SKM-1 (cell line): ENCODE measurements at regions not wholly inside any gene's neighbourhood (a gene's known extent, or its start where the extent isn't known, plus 50 kb on each side); places are given as distances from the start of the nearest gene placed in this dataset.
"Not testable (repeated sequence)": the region's sequence is repeated elsewhere in the genome, so short reads cannot be mapped to it uniquely, and the experiment has no call there.

Experiments used
- DNase-seq: peaks from one replicate; lab custom pipeline; 2025; ENCODE audit not compliant: unreplicated experiment; lab: John Stamatoyannopoulos, UW

DNA sequence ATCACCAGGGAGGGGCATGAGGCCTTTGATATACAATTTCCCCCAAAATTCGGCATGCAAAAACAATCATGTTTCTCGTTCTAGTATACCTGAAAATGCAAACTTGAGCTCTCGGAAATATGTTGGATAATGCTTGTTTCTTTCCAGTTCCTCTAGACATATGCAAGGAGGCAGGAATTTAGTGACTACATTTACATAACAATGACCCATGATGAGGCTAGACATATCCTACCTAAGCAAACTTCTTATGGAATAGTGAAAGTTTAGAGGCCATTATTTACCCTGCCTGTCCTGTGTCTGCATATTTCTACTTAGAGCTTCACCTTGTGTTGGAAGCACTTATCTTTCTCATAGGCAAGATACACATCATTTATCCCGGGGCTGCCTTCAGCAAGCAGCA is 514.6 kb downstream of the KCNJ2 start:
- no peak for DNase-seq

DNA sequence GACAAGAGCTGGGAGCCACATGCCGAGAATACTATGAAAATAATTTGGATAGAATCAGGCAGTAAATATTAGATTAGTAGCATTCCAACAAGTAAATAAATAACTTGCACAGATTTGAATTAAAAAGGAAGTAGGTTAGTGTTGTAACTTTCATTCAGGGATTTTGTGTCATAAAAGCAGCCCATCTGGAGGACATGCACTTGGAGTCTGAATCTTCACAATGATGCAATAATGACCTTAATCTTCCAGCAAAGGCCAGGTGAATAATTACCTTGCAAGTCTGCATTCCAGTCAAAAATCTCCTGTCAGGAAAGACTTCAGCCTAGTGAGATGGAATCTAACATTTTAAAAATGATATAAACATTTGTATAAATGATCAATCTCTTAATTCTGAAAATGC is 518.1 kb downstream of the KCNJ2 start:
- DNase-seq, result no peak

- DNase-seq, result no peak
Measured at GRCh38 chr17:70691150-70691549, 521.8 kb downstream of the KCNJ2 start.

DNA sequence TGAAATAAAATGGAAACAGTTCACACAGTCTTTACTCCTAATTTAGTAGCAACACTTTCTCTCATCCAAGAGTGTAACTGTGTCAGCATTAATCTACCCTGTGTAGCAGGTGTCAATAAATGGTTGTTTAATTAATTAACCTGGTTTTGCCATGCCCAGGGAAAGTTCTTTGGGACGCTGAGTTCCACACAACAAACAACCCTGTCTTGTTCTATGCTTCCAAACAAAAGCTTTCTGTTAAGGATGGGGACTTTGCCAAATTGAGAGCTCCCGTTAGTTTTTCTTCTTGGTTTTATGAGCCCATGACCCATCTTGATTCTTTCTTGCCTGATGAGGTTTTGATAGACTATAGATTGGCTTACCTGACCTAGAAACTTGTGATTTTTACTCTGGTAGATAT is 530.1 kb downstream of the KCNJ2 start:
- no peak for DNase-seq

- DNase-seq, result no peak
Measured at GRCh38 chr17:70702683-70703255, 533.4 kb downstream of the KCNJ2 start.

GRCh38 chr17:70709596-70709995 is 540.3 kb downstream of the KCNJ2 start:
- no peak for DNase-seq

GRCh38 chr17:70713694-70714093 is 544.4 kb downstream of the KCNJ2 start:
- no peak for DNase-seq

- DNase-seq, result no peak
Measured at GRCh38 chr17:70716551-70716950, 547.2 kb downstream of the KCNJ2 start.

- DNase-seq, result no peak
Measured at GRCh38 chr17:70717042-70717441, 547.7 kb downstream of the KCNJ2 start.

DNA sequence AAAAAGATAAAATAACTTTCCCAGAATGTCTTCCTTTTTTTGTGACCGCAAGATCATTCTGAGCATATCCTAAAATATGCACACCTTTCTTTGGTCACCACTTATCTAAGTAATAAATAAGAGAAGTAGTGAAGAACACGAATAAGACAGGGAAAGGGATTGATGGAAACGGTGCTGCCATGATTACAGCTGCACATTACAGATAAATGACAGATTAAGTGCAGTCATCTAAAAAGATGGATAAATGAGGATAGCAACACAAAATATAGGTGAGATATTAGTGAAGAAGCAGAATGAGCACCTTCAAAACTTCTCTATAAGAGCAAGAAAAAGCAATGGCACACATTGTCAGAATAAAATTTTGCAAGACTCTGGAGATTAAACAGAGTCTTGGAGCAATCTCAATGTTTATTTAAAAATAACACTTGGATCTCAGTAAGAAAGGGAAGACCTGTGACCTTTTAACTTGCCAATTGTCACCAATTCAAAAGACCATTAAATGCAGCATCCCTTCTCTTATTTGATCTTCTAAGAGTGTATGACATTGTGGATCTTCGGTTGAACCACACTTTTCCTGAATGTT is 567.1 kb downstream of the KCNJ2 start:
- no peak for DNase-seq

DNA sequence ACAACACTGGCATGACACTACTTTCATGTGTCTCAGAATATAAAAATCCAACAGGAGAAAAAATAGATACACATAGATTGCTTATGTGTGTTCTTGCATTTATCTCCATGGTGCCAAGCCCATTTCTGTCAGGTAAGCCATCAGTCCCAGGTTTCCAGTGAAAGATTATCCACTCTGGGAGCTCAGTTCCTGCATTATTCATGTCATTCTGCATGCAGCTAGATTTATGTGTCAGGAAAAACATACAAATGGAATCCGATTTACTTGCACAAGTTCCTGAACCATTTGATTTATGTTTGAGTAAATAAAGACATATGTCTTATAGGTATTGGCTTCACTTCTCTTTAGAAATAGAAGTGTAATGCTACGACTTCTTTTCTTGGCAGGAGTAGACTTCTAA is 569.7 kb downstream of the KCNJ2 start:
- DNase-seq, result no peak

DNA sequence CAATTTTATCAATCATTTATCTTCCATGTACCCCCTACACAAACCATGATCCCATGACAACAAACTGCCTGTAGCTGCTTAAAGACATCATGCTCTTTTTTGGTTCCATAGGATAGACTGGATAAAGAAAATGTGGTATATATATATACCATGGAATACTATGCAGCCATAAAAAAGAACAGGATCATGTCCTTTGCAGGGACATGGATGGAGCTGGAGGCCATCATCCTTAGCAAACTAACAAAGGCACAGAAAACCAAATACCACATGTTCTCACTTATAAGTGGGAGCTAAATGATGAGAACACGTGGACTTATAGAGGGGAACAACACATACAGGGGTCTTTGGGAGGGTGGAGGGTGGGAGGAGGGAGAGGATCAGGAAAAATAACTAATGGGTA is 577.2 kb downstream of the KCNJ2 start:
- not testable (repeated sequence) for DNase-seq

DNA sequence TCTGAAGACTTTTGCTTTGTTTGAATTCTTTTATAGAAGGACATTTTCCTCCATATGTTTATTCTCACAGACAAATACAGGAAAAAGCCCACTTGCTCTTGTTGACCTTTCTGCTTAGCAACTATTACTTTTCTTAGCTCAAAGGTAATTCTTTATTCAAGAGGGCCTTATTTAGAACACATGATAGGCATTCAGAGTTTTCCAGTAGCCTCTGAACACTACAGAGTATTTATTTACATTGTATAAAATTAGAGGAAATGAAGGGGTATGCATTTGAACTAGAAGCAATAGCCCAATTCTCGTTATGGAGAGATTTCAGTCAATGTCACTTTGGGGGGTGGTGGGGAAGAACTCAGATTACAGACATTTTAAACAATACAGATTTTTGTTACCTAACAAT is 581.7 kb downstream of the KCNJ2 start:
- DNase-seq, result no peak

DNA sequence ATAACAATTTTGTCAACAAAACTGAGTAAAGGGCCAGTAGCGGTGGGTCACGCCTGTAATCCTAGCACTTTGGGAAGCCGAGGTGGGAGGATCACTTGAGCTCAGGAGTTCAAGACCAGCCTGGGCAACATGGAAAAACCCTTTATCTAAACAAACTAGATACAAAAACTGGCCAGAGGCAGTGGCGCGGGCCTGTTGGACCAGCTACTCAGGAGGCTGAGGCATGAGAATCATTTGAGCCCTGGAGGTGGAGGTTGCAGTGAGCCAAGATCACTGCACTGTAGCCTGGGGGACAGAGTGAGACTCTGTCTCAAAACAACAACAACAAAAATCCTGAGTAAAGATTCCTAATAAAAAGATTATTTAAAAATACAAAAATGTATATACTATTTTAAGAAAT is 583.1 kb downstream of the KCNJ2 start:
- not testable (repeated sequence) for DNase-seq

DNA sequence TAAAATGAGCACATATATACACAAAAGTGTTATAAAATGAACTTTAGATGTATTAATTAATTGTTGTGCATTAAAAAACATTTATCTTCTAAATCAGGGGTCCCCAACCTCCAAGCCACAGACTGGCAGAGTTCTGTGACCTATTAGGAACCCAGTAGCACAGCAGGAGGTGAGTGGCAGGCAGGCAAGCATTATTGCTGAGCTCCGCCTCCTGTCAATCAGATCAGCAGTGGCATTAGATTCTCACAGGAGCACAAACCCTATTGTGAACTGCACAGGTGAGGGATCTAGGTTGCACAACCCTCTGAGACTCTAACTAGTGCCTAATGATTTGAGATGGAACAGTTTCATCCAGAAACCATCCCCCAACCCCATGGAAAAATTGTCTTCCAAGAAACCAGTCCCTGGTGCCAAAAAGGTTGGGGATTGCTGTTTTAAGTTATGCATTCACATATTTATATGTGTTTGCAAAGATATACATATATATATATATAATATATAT is 583.7 kb downstream of the KCNJ2 start:
- no peak for DNase-seq

DNA sequence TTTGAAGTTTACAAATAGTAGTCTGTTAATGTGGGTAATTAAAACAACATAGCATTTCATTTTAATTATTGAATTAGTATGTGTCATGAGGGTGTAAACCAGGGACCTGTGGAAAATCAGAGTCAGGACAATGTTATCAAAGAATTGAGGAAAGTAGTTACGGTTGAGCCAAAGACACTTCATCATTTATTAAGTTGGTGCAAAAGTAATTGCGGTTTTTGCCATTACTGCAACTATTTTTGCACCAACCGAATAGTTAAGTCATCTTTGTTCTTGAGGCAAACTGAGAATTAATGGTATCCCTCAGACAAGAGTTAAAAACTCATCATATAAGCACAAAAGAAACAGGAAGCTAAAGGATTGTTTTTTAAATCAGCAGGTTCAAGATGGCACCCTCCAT is 593.7 kb downstream of the KCNJ2 start:
- no peak for DNase-seq

DNA sequence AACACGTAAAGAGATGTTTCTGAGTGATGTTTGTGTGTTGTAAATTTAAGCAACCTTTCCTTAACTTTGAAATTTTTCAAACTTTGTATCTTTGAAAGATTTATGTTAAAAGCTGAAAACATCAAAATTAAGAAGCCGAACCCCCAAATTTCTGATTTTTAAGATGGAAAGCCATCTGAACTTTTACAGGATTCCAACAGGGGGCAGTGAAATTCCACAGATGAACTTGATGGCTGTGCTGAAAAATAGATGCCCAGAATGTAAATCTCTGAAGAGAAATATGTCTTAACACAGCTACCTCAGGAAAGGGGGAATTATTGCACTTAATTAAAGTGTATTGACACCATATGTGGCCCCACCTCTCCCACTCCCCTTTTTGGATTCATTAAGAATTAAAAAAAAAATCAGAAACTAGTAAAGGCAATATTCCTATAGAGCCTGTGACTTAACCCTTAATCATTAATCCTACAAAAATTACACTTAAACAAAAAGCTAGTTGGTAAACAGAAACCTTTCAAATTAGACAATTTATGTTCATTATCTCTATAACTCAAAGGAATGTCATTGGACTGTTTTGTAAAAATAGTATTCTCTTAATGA is 597.9 kb downstream of the KCNJ2 start:
- peak; percentile 13 for DNase-seq

- no peak for DNase-seq
Measured at GRCh38 chr17:70769956-70770355, 600.6 kb downstream of the KCNJ2 start.

GRCh38 chr17:70771804-70772386 is 602.6 kb downstream of the KCNJ2 start:
- DNase-seq, result no peak

DNA sequence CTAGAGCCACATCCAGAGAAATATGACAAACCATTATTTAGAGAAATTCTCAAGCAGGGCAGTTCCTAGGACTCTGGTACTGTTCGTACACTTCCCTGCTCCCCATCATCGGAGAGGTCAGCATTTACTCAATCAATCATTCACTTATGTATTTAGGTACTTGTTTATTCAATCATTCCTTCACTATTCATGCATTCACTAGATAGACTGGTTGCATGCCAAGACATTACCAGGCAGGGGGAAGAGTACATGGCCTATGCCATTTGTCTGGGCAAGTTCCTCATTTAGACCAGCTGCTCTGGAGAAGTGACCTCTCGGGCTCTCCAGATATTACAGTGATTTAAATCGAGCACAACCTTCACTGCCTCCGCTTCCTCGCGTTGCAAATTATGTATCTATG is 603.4 kb downstream of the KCNJ2 start:
- DNase-seq, result no peak

GRCh38 chr17:70773258-70773657 is 603.9 kb downstream of the KCNJ2 start:
- DNase-seq, result no peak

- DNase-seq, result no peak
Measured at GRCh38 chr17:70774339-70775117, 605.2 kb downstream of the KCNJ2 start.
